CD4-positive, alpha-beta memory T cell (primary cell): ENCODE measurements at regions not wholly inside any gene's neighbourhood (a gene's known extent, or its start where the extent isn't known, plus 50 kb on each side); places are given as distances from the start of the nearest gene placed in this dataset.
"Not testable (repeated sequence)": the region's sequence is repeated elsewhere in the genome, so short reads cannot be mapped to it uniquely, and the experiment has no call there.

Experiments
- CTCF ChIA-PET: fragments of 350-600 bp; sonication (Branson Sonifier 250); formaldehyde crosslinking; loops from one replicate; lab custom pipeline; 2021; ENCODE audit warnings: inconsistent platforms; ENCODE audit not compliant: partially characterized antibody; lab: Charles Lee
- POLR2A ChIA-PET: fragments of 350-600 bp; sonication (Branson Sonifier 250); formaldehyde crosslinking; loops from one replicate; lab custom pipeline; 2021; ENCODE audit not compliant: partially characterized antibody; lab: Charles Lee
- DNase-seq, 5 donors: peaks; one replicate each; pipeline versions ENCODE4 v3.0.0 to v3.0.0-alpha.2; 2020 to 2022; ENCODE audit warnings: mixed read lengths in 1 of 5
- H3K27ac ChIP-seq: one replicate; pipeline ENCODE4 v1.7.0; 2013; ENCODE audit warnings: low read depth, low read length
- H3K27me3 ChIP-seq: 2 replicates; pipeline ENCODE4 v1.7.0; 2013; ENCODE audit warnings: mild to moderate bottlenecking, low read length, moderate library complexity; ENCODE audit not compliant: insufficient read depth
- H3K36me3 ChIP-seq: 2 replicates; pipeline ENCODE4 v1.7.0; 2013; ENCODE audit warnings: mild to moderate bottlenecking, low read length, moderate library complexity; ENCODE audit not compliant: insufficient read depth
- H3K4me1 ChIP-seq: 2 replicates; pipeline ENCODE4 v1.7.0; 2013; ENCODE audit warnings: mild to moderate bottlenecking, low read length, moderate library complexity; ENCODE audit not compliant: insufficient read depth
- H3K4me3 ChIP-seq, 2 donors: one replicate each; pipeline ENCODE4 v1.7.0; 2013; ENCODE audit warnings: low read length in 2 of 2, mild to moderate bottlenecking in 1 of 2
- H3K9me3 ChIP-seq, 2 donors: one replicate each; pipeline ENCODE4 v1.7.0; 2013; ENCODE audit warnings: low read length in 2 of 2, control low read depth in 1 of 2; ENCODE audit not compliant: control insufficient read depth in 1 of 2
- H3K27ac Mint-ChIP-seq, 7 donors: one replicate each; pipeline ENCODE4 v1.8.0; 2020 to 2021; ENCODE audit warnings: mixed read lengths in 7 of 7, mild to moderate bottlenecking in 6 of 7, inconsistent platforms in 3 of 7, moderate library complexity in 3 of 7
- H3K27me3 Mint-ChIP-seq, 2 donors: one replicate each; pipeline ENCODE4 v1.8.0; 2020 to 2021; ENCODE audit warnings: mixed read lengths in 2 of 2
- H3K36me3 Mint-ChIP-seq, 2 donors: one replicate each; pipeline ENCODE4 v1.8.0; 2020 to 2021; ENCODE audit warnings: mixed read lengths in 2 of 2, inconsistent platforms in 1 of 2, mild to moderate bottlenecking in 1 of 2
- H3K4me1 Mint-ChIP-seq, 4 donors: one replicate each; pipeline ENCODE4 v1.8.0; 2020 to 2021; ENCODE audit warnings: mixed read lengths in 4 of 4, mild to moderate bottlenecking in 1 of 4
- H3K4me3 Mint-ChIP-seq, 8 donors: one replicate each; pipeline ENCODE4 v1.8.0; 2020 to 2021; ENCODE audit warnings: mixed read lengths in 8 of 8, mild to moderate bottlenecking in 7 of 8, moderate library complexity in 6 of 8, inconsistent platforms in 3 of 8
- H3K9me3 Mint-ChIP-seq, 8 donors: one replicate each; pipeline ENCODE4 v1.8.0; 2020 to 2021; ENCODE audit warnings: mixed read lengths in 8 of 8, mild to moderate bottlenecking in 5 of 8, inconsistent platforms in 3 of 8, moderate library complexity in 1 of 8
- intact Hi-C: fragments of 100-400 bp; cut with micrococcal nuclease; formaldehyde crosslinking; loops from one replicate; pipeline ENCODE4 v1.15.1; 2023

DNA sequence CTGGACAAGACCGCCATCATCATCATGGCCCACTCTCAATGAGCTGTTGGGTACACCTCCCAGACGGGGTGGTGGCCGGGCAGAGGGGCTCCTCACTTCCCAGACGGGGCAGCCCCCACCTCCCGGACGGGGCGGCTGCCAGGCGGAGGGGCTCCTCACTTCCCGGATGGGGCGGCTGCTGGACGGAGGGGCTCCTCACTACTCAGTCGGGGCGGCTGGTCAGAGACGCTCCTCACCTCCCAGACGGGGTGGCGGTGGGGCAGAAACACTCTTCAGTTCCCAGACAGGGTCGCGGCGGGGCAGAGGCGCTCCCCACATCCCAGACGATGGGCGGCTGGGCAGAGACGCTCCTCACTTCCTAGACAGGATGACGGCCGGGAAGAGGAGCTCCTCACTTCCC, 484.5 kb upstream of the KLHL4 start:
- H3K36me3 Mint-ChIP-seq, H3K9me3 ChIP-seq, DNase-seq, intact Hi-C loops, H3K27me3 ChIP-seq, H3K4me1 Mint-ChIP-seq, H3K27ac Mint-ChIP-seq, H3K4me3 ChIP-seq, H3K4me1 ChIP-seq, H3K4me3 Mint-ChIP-seq, H3K9me3 Mint-ChIP-seq, H3K36me3 ChIP-seq, POLR2A ChIA-PET, CTCF ChIA-PET, H3K27ac ChIP-seq, H3K27me3 Mint-ChIP-seq: not testable (repeated sequence)

DNA sequence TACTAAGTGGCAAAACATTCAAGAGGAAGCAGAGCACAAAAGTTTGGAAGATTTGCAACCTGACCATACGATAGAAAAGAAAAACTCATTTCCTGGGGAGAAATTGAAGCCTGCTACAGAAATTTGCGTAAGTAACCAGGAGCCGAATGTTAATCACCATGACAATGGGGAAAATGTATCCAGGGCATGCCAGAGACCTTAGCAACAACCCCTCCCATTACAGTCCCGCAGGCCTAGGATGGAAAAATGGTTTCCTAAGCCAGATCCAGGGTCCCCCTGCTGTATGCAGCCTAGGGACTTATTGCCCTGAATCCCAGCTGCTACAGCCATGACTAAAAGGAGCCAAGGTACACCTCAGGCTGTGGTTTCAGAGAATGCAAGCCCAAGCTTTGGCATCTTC, 472.2 kb upstream of the KLHL4 start:
- no peaks in the 10 kb centered on the region for H3K9me3 ChIP-seq
- no peaks in the 10 kb centered on the region for H3K36me3 Mint-ChIP-seq
- H3K27ac ChIP-seq = no peak overlapping the region
- no peaks in the 10 kb centered on the region for H3K27me3 Mint-ChIP-seq
- no peak overlapping the region for H3K4me3 Mint-ChIP-seq
- H3K4me1 ChIP-seq = no peaks in the 10 kb centered on the region
- DNase-seq = no peak
- peaks cover 0 to 3% (median 0%) of the 10 kb centered on the region in 8 donors for H3K9me3 Mint-ChIP-seq
- no peaks in the 10 kb centered on the region for H3K4me1 Mint-ChIP-seq
- CTCF ChIA-PET = no interaction called here
- POLR2A ChIA-PET = no interaction called here
- H3K36me3 ChIP-seq = no peaks in the 10 kb centered on the region
- no peak overlapping the region for H3K4me3 ChIP-seq
- H3K27ac Mint-ChIP-seq = no peak overlapping the region
- H3K27me3 ChIP-seq = no peaks in the 10 kb centered on the region
- intact Hi-C loops = no loop called here

- no peaks in the 10 kb centered on the region for H3K27me3 ChIP-seq
- H3K4me1 Mint-ChIP-seq = no peaks in the 10 kb centered on the region
- no peaks in the 10 kb centered on the region for H3K9me3 ChIP-seq
- H3K27me3 Mint-ChIP-seq = no peaks in the 10 kb centered on the region
- no peaks in the 10 kb centered on the region for H3K36me3 Mint-ChIP-seq
- no peak overlapping the region for H3K4me3 ChIP-seq
- H3K9me3 Mint-ChIP-seq = peaks cover 0 to 3% (median 0%) of the 10 kb centered on the region in 8 donors
- ChIA-PET POLR2A (no interaction called here), CTCF (no interaction called here)
- intact Hi-C loops = no loop called here
- DNase-seq = no peak
- H3K27ac Mint-ChIP-seq = no peak overlapping the region
- no peaks in the 10 kb centered on the region for H3K4me1 ChIP-seq
- no peak overlapping the region for H3K27ac ChIP-seq
- H3K4me3 Mint-ChIP-seq = no peak overlapping the region
- no peaks in the 10 kb centered on the region for H3K36me3 ChIP-seq
Observed at GRCh38 chrX:87049567-87049966, 468.0 kb upstream of the KLHL4 start.

GRCh38 chrX:87063642-87064041, 454.0 kb upstream of the KLHL4 start:
- Mint-ChIP-seq H3K4me3 (no peak overlapping the region), H3K4me1 (no peaks in the 10 kb centered on the region), H3K9me3 (peaks cover 0 to 3% (median 0%) of the 10 kb centered on the region in 8 donors), H3K27ac (no peak overlapping the region), H3K27me3 (no peaks in the 10 kb centered on the region), H3K36me3 (no peaks in the 10 kb centered on the region)
- ChIA-PET CTCF (no interaction called here), POLR2A (no interaction called here)
- intact Hi-C loops = no loop called here
- H3K27ac ChIP-seq = no peak overlapping the region
- H3K4me3 ChIP-seq = no peak overlapping the region
- H3K27me3 ChIP-seq = no peaks in the 10 kb centered on the region
- no peaks in the 10 kb centered on the region for H3K4me1 ChIP-seq
- no peak for DNase-seq
- H3K9me3 ChIP-seq = no peaks in the 10 kb centered on the region
- H3K36me3 ChIP-seq = no peaks in the 10 kb centered on the region

DNA sequence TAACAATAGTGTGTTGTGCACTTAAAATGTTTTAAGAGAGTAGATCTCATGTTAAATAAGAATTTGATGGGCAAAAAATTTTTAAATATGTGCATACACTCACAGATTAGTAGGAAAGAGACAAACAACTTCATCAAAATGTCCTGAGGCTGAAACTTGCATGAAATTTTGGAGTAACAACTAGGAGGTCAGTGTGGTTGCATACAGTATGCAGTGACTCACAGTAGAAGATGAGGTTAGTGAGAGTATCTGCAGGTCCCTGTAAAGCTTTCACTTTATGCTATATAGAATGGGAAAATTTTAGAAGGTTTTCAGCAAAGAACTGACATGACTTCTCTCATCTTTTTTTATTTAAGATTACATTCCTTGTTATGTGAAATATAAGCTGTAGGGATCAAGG, 453.1 kb upstream of the KLHL4 start:
- H3K27ac Mint-ChIP-seq = no peak overlapping the region
- ChIA-PET CTCF (no interaction called here), POLR2A (no interaction called here)
- no peaks in the 10 kb centered on the region for H3K4me1 Mint-ChIP-seq
- Histone ChIP-seq H3K27ac (no peak overlapping the region), H3K36me3 (no peaks in the 10 kb centered on the region), H3K4me3 (no peak overlapping the region), H3K4me1 (no peaks in the 10 kb centered on the region), H3K27me3 (no peaks in the 10 kb centered on the region), H3K9me3 (no peaks in the 10 kb centered on the region)
- no peaks in the 10 kb centered on the region for H3K27me3 Mint-ChIP-seq
- intact Hi-C loops = no loop called here
- H3K4me3 Mint-ChIP-seq = no peak overlapping the region
- peaks cover 0 to 3% (median 0%) of the 10 kb centered on the region in 8 donors for H3K9me3 Mint-ChIP-seq
- H3K36me3 Mint-ChIP-seq = no peaks in the 10 kb centered on the region
- DNase-seq = no peak

DNA sequence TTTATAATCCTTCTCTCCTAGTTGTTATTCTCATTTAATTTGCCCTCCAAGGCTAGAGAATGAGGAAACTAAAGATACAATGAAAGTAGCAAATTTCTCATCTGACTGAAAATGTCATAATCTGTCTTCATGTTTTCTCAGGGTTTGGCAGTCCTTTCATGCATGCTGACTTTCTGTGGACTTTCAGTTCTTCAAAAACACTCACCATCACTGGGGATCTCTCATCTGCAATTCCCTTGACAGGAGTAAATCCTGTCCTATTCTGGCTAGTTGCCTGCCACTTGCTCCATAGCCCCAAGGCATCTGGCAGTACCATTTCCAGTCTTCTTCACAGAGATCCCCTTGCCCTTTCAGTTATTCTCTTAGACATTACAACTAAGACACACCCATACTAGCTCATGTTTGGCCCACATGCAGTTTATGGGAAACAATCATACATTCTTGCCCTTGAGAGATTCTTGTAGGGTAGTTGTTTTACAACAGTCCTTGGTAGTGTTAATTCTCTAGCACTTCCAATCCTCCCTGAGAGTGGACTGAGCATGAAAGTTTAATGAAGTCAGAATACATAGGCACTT, 449.7 kb upstream of the KLHL4 start:
- Mint-ChIP-seq H3K9me3 (peaks cover 0 to 3% (median under 1%) of the 10 kb centered on the region in 8 donors), H3K4me1 (no peaks in the 10 kb centered on the region), H3K27me3 (no peaks in the 10 kb centered on the region), H3K4me3 (no peak overlapping the region), H3K36me3 (no peaks in the 10 kb centered on the region), H3K27ac (no peak overlapping the region)
- Histone ChIP-seq H3K4me1 (no peaks in the 10 kb centered on the region), H3K27ac (no peak overlapping the region), H3K9me3 (no peaks in the 10 kb centered on the region), H3K36me3 (no peaks in the 10 kb centered on the region), H3K4me3 (no peak overlapping the region), H3K27me3 (no peaks in the 10 kb centered on the region)
- ChIA-PET POLR2A (no interaction called here), CTCF (no interaction called here)
- intact Hi-C loops = no loop called here
- no peak for DNase-seq

DNA sequence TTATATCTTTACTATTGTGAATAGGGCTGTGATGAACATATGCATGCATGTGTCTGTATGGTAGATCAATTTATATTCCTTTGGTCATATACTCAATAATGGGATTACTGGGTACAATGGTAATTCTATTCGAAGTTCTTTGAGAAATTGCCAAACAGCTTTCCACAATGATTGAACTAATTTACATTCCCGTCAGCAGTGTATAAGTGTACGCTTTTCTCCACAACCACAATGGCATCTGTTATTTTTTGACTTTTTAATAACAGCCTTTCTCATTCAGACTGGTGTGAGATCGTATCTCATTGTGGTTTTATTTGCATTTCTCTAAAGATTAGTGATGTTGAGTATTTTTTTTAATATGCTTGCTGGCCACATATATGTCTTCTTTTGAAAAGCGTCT, 439.4 kb upstream of the KLHL4 start:
- Histone ChIP-seq H3K27ac (no peak overlapping the region), H3K4me1 (no peaks in the 10 kb centered on the region), H3K4me3 (no peak overlapping the region), H3K9me3 (no peaks in the 10 kb centered on the region), H3K36me3 (no peaks in the 10 kb centered on the region), H3K27me3 (no peaks in the 10 kb centered on the region)
- intact Hi-C loops = no loop called here
- DNase-seq = no peak
- no peak overlapping the region for H3K4me3 Mint-ChIP-seq
- H3K27me3 Mint-ChIP-seq = no peaks in the 10 kb centered on the region
- ChIA-PET CTCF (no interaction called here), POLR2A (no interaction called here)
- no peaks in the 10 kb centered on the region for H3K36me3 Mint-ChIP-seq
- no peaks in the 10 kb centered on the region for H3K4me1 Mint-ChIP-seq
- H3K9me3 Mint-ChIP-seq = peaks cover 0 to 2% (median 0%) of the 10 kb centered on the region in 8 donors
- no peak overlapping the region for H3K27ac Mint-ChIP-seq

- Mint-ChIP-seq H3K27me3 (no peaks in the 10 kb centered on the region), H3K4me1 (no peaks in the 10 kb centered on the region), H3K4me3 (no peak overlapping the region), H3K27ac (no peak overlapping the region), H3K36me3 (no peaks in the 10 kb centered on the region), H3K9me3 (peaks cover 0 to 8% (median 0%) of the 10 kb centered on the region in 8 donors)
- H3K27ac ChIP-seq = no peak overlapping the region
- intact Hi-C loops = no loop called here
- H3K4me1 ChIP-seq = no peaks in the 10 kb centered on the region
- H3K36me3 ChIP-seq = no peaks in the 10 kb centered on the region
- no peaks in the 10 kb centered on the region for H3K9me3 ChIP-seq
- ChIA-PET POLR2A (no interaction called here), CTCF (no interaction called here)
- H3K27me3 ChIP-seq = no peaks in the 10 kb centered on the region
- DNase-seq = no peak
- H3K4me3 ChIP-seq = no peak overlapping the region
Observed at GRCh38 chrX:87098477-87098876, 419.1 kb upstream of the KLHL4 start.
